ENCODE measurements at regions not wholly inside any gene's neighbourhood (a gene's known extent, or its start where the extent isn't known, plus 50 kb on each side); places are given as distances from the start of the nearest gene placed in this dataset.

DNA sequence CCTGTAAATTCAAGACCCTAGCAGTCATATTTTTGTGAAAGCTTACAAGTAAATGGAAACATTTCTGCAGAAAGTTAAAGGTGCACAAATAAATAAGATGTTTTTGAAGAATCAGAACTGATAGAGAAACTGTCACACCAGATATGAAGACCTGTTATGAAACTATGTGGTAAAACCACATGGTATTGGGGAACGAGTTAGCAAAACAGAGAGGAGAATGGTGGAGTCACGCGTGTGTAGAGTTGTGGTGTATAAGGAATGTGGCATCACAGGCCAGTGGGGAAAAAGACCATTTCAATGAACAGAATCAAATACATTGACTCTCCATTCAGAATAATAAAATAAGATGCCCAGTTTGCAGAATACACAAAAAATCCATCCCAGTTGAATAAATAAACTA lies 477.2 kb downstream of the ICE1 start:
- CTCF ChIA-PET = no interaction called here

DNA sequence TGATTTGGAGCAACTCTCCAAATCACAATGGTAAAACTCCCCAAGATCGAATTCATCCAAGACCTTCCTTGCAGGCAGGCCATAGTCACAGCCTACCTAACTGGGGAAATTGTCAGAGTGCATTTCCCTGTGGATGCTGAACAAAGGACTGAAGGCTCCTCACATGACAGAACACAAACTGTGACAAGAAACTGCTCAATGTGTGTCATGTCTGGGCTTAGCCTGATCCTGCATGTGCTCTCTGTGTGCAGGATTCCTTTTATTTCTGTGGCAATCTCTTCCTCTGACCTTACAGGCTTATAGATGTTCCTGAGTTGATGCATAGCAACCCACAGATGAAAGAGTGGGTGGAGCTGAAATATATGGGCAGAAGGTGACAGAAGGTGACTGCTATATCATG lies 465.8 kb downstream of the ICE1 start:
- H3K4me3 Mint-ChIP-seq (ENCODE audit: low read depth, unreplicated experiment) = no peak overlapping the region
- H3K9me3 Mint-ChIP-seq (ENCODE audit: low read depth, unreplicated experiment) = peaks cover 2% of the 10 kb centered on the region
- no peaks in the 10 kb centered on the region for H3K4me1 Mint-ChIP-seq (ENCODE audit: low read depth, unreplicated experiment)
- DNase-seq = no peak
- no peak overlapping the region for H3K27ac Mint-ChIP-seq (ENCODE audit: unreplicated experiment)
- H3K36me3 Mint-ChIP-seq (ENCODE audit: insufficient read depth, unreplicated experiment) = no peaks in the 10 kb centered on the region
- intact Hi-C loops (cut with micrococcal nuclease; ENCODE audit: unreplicated experiment) = loop anchor here (10.0 kb wide), 1 partner anchor 393 kb away; no protein-coding TSS in a partner anchor
- TF ChIP-seq CTCF (IDR thresholded peaks at IDR 0.05; ENCODE audit: unreplicated experiment) = no peak
- H3K27me3 Mint-ChIP-seq (ENCODE audit: unreplicated experiment) = no peaks in the 10 kb centered on the region
- CTCF ChIA-PET = no interaction called here
- BruUV-seq (replicated peaks) = no TSS peak

More for the DNA sequence above, 477.2 kb downstream of the ICE1 start:
- no peak for TF ChIP-seq CTCF (IDR thresholded peaks at IDR 0.05; ENCODE audit: unreplicated experiment)
- Mint-ChIP-seq H3K9me3 (ENCODE audit: low read depth, unreplicated experiment) (peaks cover 6% of the 10 kb centered on the region), H3K4me3 (ENCODE audit: low read depth, unreplicated experiment) (no peak overlapping the region), H3K4me1 (ENCODE audit: low read depth, unreplicated experiment) (no peaks in the 10 kb centered on the region), H3K27me3 (ENCODE audit: unreplicated experiment) (no peaks in the 10 kb centered on the region), H3K27ac (ENCODE audit: unreplicated experiment) (no peak overlapping the region), H3K36me3 (ENCODE audit: insufficient read depth, unreplicated experiment) (no peaks in the 10 kb centered on the region)
- BruUV-seq (replicated peaks) = no TSS peak
- intact Hi-C loops (cut with micrococcal nuclease; ENCODE audit: unreplicated experiment) = no loop called here
- no peak for DNase-seq

- Mint-ChIP-seq H3K27me3 (ENCODE audit: unreplicated experiment) (no peaks in the 10 kb centered on the region), H3K36me3 (ENCODE audit: insufficient read depth, unreplicated experiment) (no peaks in the 10 kb centered on the region), H3K4me1 (ENCODE audit: low read depth, unreplicated experiment) (no peaks in the 10 kb centered on the region), H3K27ac (ENCODE audit: unreplicated experiment) (no peak overlapping the region), H3K4me3 (ENCODE audit: low read depth, unreplicated experiment) (no peak overlapping the region), H3K9me3 (ENCODE audit: low read depth, unreplicated experiment) (peaks cover 2% of the 10 kb centered on the region)
- CTCF ChIA-PET = no interaction called here
- no TSS peak for BruUV-seq (replicated peaks)
- DNase-seq = no peak
- TF ChIP-seq CTCF (IDR thresholded peaks at IDR 0.05; ENCODE audit: unreplicated experiment) = no peak
- intact Hi-C loops (cut with micrococcal nuclease; ENCODE audit: unreplicated experiment) = loop anchor here (2.0 to 10.0 kb wide), 2 partner anchors 393 to 689 kb away; no protein-coding TSS in a partner anchor
Measured at GRCh38 chr5:5887833-5888232, 465.4 kb downstream of the ICE1 start.

- no peak overlapping the region for H3K27ac Mint-ChIP-seq (ENCODE audit: unreplicated experiment)
- H3K9me3 Mint-ChIP-seq (ENCODE audit: low read depth, unreplicated experiment) = peaks cover 2% of the 10 kb centered on the region
- H3K4me1 Mint-ChIP-seq (ENCODE audit: low read depth, unreplicated experiment) = no peaks in the 10 kb centered on the region
- H3K36me3 Mint-ChIP-seq (ENCODE audit: insufficient read depth, unreplicated experiment) = no peaks in the 10 kb centered on the region
- no peak overlapping the region for H3K4me3 Mint-ChIP-seq (ENCODE audit: low read depth, unreplicated experiment)
- peak; percentile 31 for TF ChIP-seq CTCF (IDR thresholded peaks at IDR 0.05; ENCODE audit: unreplicated experiment)
- DNase-seq = peak; percentile 56
- no peaks in the 10 kb centered on the region for H3K27me3 Mint-ChIP-seq (ENCODE audit: unreplicated experiment)
- CTCF ChIA-PET = no interaction called here
- BruUV-seq (replicated peaks) = no TSS peak
- intact Hi-C loops (cut with micrococcal nuclease; ENCODE audit: unreplicated experiment) = loop anchor here (2.0 to 10.0 kb wide), 2 partner anchors 392 to 690 kb away; no protein-coding TSS in a partner anchor
Measured at GRCh38 chr5:5886812-5887486, 464.5 kb downstream of the ICE1 start.

All from Calu3 (cell line).